MM.1S (cell line): ENCODE measurements at regions not wholly inside any gene's neighbourhood (a gene's known extent, or its start where the extent isn't known, plus 50 kb on each side); places are given as distances from the start of the nearest gene placed in this dataset.

Experiments
- DNase-seq: peaks from one replicate; pipeline ENCODE4 v3.0.0-alpha.2; 2015
- H2AFZ ChIP-seq: fragments of 300-600 bp; sonication (generic); 2 replicates; pipeline ENCODE4 v1.6.0; 2016; ENCODE audit warnings: antibody characterized with exemption, low read length
- H3F3A ChIP-seq: fragments of 300-600 bp; sonication (generic); 2 replicates; pipeline ENCODE4 v1.6.1; 2016; ENCODE audit warnings: mild to moderate bottlenecking, antibody characterized with exemption, low read length, moderate library complexity, mixed read lengths; ENCODE audit not compliant: insufficient read depth
- H3K27ac ChIP-seq: fragments of 300-600 bp; sonication (generic); 2 replicates; pipeline ENCODE4 v1.5.1; 2016; ENCODE audit warnings: mild to moderate bottlenecking, low read length
- H3K27me3 ChIP-seq: fragments of 300-600 bp; sonication (generic); replicated peaks from 2 replicates; pipeline ENCODE4 v1.6.0; 2016; ENCODE audit warnings: low read length; ENCODE audit not compliant: insufficient read depth
- H3K36me3 ChIP-seq: fragments of 300-600 bp; sonication (generic); replicated peaks from 2 replicates; pipeline ENCODE4 v1.6.1; 2016; ENCODE audit warnings: mild to moderate bottlenecking, low read length, mixed read lengths; ENCODE audit not compliant: insufficient read depth
- H3K4me1 ChIP-seq: fragments of 300-600 bp; sonication (generic); 2 replicates; pipeline ENCODE4 v1.6.1; 2016; ENCODE audit warnings: low read length, mixed read lengths
- H3K4me2 ChIP-seq: fragments of 300-600 bp; sonication (generic); 2 replicates; pipeline ENCODE4 v1.6.0; 2016; ENCODE audit warnings: low read depth, low read length
- H3K4me3 ChIP-seq: fragments of 300-600 bp; sonication (generic); 2 replicates; pipeline ENCODE4 v1.5.1; 2016; ENCODE audit warnings: low read length, mixed read lengths
- H3K79me2 ChIP-seq: fragments of 300-600 bp; sonication (generic); 2 replicates; pipeline ENCODE4 v1.6.1; 2016; ENCODE audit warnings: mixed run types, low read length, mixed read lengths
- H3K9ac ChIP-seq: fragments of 300-600 bp; sonication (generic); 2 replicates; pipeline ENCODE4 v1.6.1; 2016; ENCODE audit warnings: low read length, mixed read lengths
- H3K9me2 ChIP-seq: fragments of 300-600 bp; sonication (generic); replicated peaks from 2 replicates; pipeline ENCODE4 v1.6.1; 2016; ENCODE audit warnings: mild to moderate bottlenecking, low read length, mixed read lengths; ENCODE audit not compliant: insufficient read depth
- H3K9me3 ChIP-seq: fragments of 300-600 bp; sonication (generic); replicated peaks from 2 replicates; pipeline ENCODE4 v1.6.1; 2016; ENCODE audit warnings: mild to moderate bottlenecking, low read length, mixed read lengths; ENCODE audit not compliant: insufficient read depth
- H4K20me1 ChIP-seq: fragments of 300-600 bp; sonication (generic); 2 replicates; pipeline ENCODE4 v1.6.1; 2016; ENCODE audit warnings: mild to moderate bottlenecking, low read length, moderate library complexity, mixed read lengths; ENCODE audit not compliant: insufficient read depth
- EZH2 ChIP-seq: fragments of 300-600 bp; sonication (generic); optimal IDR thresholded peaks from 2 replicates; pipeline ENCODE3; 2017; ENCODE audit warnings: low read depth, mild to moderate bottlenecking, antibody characterized with exemption, low read length, mixed read lengths
- EZH2phosphoT487 ChIP-seq: fragments of 300-600 bp; sonication (generic); IDR thresholded peaks from 2 replicates; pipeline ENCODE4 v1.6.1; 2018; ENCODE audit warnings: antibody characterized with exemption, low read length
- TF ChIP-seq, protein P1 (sequence below): fragments of 300-600 bp; sonication (generic); IDR thresholded peaks from 2 replicates; pipeline ENCODE4 v1.5.1; 2016; ENCODE audit warnings: antibody characterized with exemption, low read length, mixed read lengths

DNA sequence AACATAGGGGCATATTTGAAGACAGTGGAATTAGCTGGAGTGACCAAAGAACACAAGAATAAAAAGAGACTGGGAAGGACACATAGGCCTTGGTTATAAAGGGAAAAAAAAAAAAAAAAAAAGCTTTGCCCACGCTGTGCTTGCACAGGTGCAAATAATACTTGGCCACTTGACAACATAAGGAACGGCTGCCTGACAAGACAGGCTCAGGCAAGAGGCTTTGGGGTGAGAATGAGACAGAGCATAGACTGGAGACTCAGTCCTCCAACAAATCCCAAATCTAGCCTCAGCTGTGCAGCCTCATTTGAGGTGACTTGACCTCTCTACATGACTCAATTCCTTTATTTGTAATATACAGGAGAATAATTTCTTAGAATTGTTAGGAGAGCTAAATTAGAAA lies 332.8 kb upstream of the DYNLRB2 start:
- H3K9ac ChIP-seq, result no peak overlapping the region
- no peaks in the 10 kb centered on the region for H3K9me2 ChIP-seq
- no peak for DNase-seq
- H3K79me2 ChIP-seq, result no peaks in the 10 kb centered on the region
- no peaks in the 10 kb centered on the region for H3K9me3 ChIP-seq
- H3K4me2 ChIP-seq, result no peak overlapping the region
- no peak overlapping the region for H3K27ac ChIP-seq
- H3F3A ChIP-seq, result no peaks in the 10 kb centered on the region
- H4K20me1 ChIP-seq, result no peaks in the 10 kb centered on the region
- no peak overlapping the region for H2AFZ ChIP-seq
- H3K27me3 ChIP-seq, result no peaks in the 10 kb centered on the region
- no peaks in the 10 kb centered on the region for H3K4me1 ChIP-seq
- H3K36me3 ChIP-seq, result no peaks in the 10 kb centered on the region
- TF ChIP-seq EZH2, result no peak
- TF ChIP-seq, protein P1, sequence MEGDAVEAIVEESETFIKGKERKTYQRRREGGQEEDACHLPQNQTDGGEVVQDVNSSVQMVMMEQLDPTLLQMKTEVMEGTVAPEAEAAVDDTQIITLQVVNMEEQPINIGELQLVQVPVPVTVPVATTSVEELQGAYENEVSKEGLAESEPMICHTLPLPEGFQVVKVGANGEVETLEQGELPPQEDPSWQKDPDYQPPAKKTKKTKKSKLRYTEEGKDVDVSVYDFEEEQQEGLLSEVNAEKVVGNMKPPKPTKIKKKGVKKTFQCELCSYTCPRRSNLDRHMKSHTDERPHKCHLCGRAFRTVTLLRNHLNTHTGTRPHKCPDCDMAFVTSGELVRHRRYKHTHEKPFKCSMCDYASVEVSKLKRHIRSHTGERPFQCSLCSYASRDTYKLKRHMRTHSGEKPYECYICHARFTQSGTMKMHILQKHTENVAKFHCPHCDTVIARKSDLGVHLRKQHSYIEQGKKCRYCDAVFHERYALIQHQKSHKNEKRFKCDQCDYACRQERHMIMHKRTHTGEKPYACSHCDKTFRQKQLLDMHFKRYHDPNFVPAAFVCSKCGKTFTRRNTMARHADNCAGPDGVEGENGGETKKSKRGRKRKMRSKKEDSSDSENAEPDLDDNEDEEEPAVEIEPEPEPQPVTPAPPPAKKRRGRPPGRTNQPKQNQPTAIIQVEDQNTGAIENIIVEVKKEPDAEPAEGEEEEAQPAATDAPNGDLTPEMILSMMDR, result no peak
- no peak for TF ChIP-seq EZH2phosphoT487
- no peak overlapping the region for H3K4me3 ChIP-seq

DNA sequence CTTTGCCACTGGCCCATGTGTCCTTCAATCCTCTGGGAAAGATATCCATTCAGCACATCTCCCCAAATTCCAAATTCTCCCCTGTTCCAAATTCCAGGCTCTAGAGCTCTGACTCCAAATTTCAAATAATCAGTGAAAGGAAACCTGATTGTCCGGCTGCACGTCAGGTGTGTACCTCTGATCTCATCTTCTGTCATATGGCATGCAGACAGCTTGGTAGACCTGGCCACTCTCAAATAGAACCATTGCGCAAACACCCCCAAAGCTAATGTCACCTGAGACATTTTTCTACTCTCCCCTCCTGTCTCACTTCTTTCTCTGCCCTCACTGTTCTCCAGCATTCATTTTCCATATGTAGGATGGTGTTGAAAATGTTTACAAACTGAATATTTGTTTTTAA lies 337.0 kb upstream of the DYNLRB2 start:
- TF ChIP-seq, protein P1, result no peak
- TF ChIP-seq EZH2 (no peak), EZH2phosphoT487 (no peak)
- no peaks in the 10 kb centered on the region for H4K20me1 ChIP-seq
- no peaks in the 10 kb centered on the region for H3K79me2 ChIP-seq
- H3K4me2 ChIP-seq, result no peak overlapping the region
- no peak for DNase-seq
- H3K9ac ChIP-seq, result no peak overlapping the region
- H3F3A ChIP-seq, result no peaks in the 10 kb centered on the region
- H3K27ac ChIP-seq, result no peak overlapping the region
- H2AFZ ChIP-seq, result no peak overlapping the region
- H3K27me3 ChIP-seq, result no peaks in the 10 kb centered on the region
- no peaks in the 10 kb centered on the region for H3K9me2 ChIP-seq
- no peak overlapping the region for H3K4me3 ChIP-seq
- H3K4me1 ChIP-seq, result no peaks in the 10 kb centered on the region
- H3K36me3 ChIP-seq, result no peaks in the 10 kb centered on the region
- no peaks in the 10 kb centered on the region for H3K9me3 ChIP-seq

DNA sequence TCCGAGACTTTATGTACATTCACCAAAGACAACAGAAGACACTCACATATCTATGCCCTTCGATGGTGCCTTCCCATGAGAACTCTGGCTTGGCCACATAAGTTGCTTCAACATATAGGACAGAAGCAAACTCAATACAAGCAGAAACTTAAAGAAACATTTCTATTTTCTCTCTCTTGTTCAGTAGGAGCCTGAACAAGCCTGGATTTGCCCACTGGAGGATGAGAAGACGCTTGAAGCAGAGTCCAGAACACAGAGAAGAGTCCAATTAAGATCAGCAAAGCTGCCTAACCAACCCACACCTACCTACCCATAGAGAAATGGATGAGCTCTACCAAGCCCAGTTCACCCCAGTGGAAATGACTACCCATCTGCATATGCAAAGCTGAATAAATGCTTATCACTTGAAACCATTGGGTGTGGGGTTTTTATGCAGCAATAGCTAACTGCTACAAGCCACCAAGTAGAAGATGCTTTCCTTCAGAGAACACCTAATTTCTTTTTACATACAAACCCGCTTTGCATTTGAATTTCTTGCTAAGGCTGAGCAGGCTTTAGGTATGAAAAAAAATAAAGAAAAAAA lies 337.9 kb upstream of the DYNLRB2 start:
- Histone ChIP-seq H3K4me1 (no peaks in the 10 kb centered on the region), H3F3A (no peaks in the 10 kb centered on the region), H3K9me2 (no peaks in the 10 kb centered on the region), H3K79me2 (no peaks in the 10 kb centered on the region), H3K9ac (no peak overlapping the region), H4K20me1 (no peaks in the 10 kb centered on the region), H3K27me3 (no peaks in the 10 kb centered on the region), H2AFZ (no peak overlapping the region), H3K9me3 (no peaks in the 10 kb centered on the region), H3K4me3 (no peak overlapping the region), H3K4me2 (no peak overlapping the region), H3K36me3 (no peaks in the 10 kb centered on the region), H3K27ac (no peak overlapping the region)
- DNase-seq, result no peak
- TF ChIP-seq EZH2 (no peak), EZH2phosphoT487 (no peak)
- TF ChIP-seq, protein P1, result no peak
